CD4-positive, alpha-beta memory T cell (primary cell): ENCODE measurements at regions not wholly inside any gene's neighbourhood (a gene's known extent, or its start where the extent isn't known, plus 50 kb on each side); places are given as distances from the start of the nearest gene placed in this dataset.

ENCODE experiments used
- CTCF ChIA-PET: fragments of 350-600 bp; sonication (Branson Sonifier 250); formaldehyde crosslinking; loops from one replicate; lab custom pipeline; 2021; ENCODE audit warnings: inconsistent platforms; ENCODE audit not compliant: partially characterized antibody; lab: Charles Lee
- POLR2A ChIA-PET: fragments of 350-600 bp; sonication (Branson Sonifier 250); formaldehyde crosslinking; loops from one replicate; lab custom pipeline; 2021; ENCODE audit not compliant: partially characterized antibody; lab: Charles Lee
- DNase-seq, 5 donors: peaks; one replicate each; pipeline versions ENCODE4 v3.0.0 to v3.0.0-alpha.2; 2020 to 2022; ENCODE audit warnings: mixed read lengths in 1 of 5
- H3K27ac ChIP-seq: one replicate; pipeline ENCODE4 v1.7.0; 2013; ENCODE audit warnings: low read depth, low read length
- H3K27me3 ChIP-seq: 2 replicates; pipeline ENCODE4 v1.7.0; 2013; ENCODE audit warnings: mild to moderate bottlenecking, low read length, moderate library complexity; ENCODE audit not compliant: insufficient read depth
- H3K36me3 ChIP-seq: 2 replicates; pipeline ENCODE4 v1.7.0; 2013; ENCODE audit warnings: mild to moderate bottlenecking, low read length, moderate library complexity; ENCODE audit not compliant: insufficient read depth
- H3K4me1 ChIP-seq: 2 replicates; pipeline ENCODE4 v1.7.0; 2013; ENCODE audit warnings: mild to moderate bottlenecking, low read length, moderate library complexity; ENCODE audit not compliant: insufficient read depth
- H3K4me3 ChIP-seq, 2 donors: one replicate each; pipeline ENCODE4 v1.7.0; 2013; ENCODE audit warnings: low read length in 2 of 2, mild to moderate bottlenecking in 1 of 2
- H3K9me3 ChIP-seq, 2 donors: one replicate each; pipeline ENCODE4 v1.7.0; 2013; ENCODE audit warnings: low read length in 2 of 2, control low read depth in 1 of 2; ENCODE audit not compliant: control insufficient read depth in 1 of 2
- H3K27ac Mint-ChIP-seq, 7 donors: one replicate each; pipeline ENCODE4 v1.8.0; 2020 to 2021; ENCODE audit warnings: mixed read lengths in 7 of 7, mild to moderate bottlenecking in 6 of 7, inconsistent platforms in 3 of 7, moderate library complexity in 3 of 7
- H3K27me3 Mint-ChIP-seq, 2 donors: one replicate each; pipeline ENCODE4 v1.8.0; 2020 to 2021; ENCODE audit warnings: mixed read lengths in 2 of 2
- H3K36me3 Mint-ChIP-seq, 2 donors: one replicate each; pipeline ENCODE4 v1.8.0; 2020 to 2021; ENCODE audit warnings: mixed read lengths in 2 of 2, inconsistent platforms in 1 of 2, mild to moderate bottlenecking in 1 of 2
- H3K4me1 Mint-ChIP-seq, 4 donors: one replicate each; pipeline ENCODE4 v1.8.0; 2020 to 2021; ENCODE audit warnings: mixed read lengths in 4 of 4, mild to moderate bottlenecking in 1 of 4
- H3K4me3 Mint-ChIP-seq, 8 donors: one replicate each; pipeline ENCODE4 v1.8.0; 2020 to 2021; ENCODE audit warnings: mixed read lengths in 8 of 8, mild to moderate bottlenecking in 7 of 8, moderate library complexity in 6 of 8, inconsistent platforms in 3 of 8
- H3K9me3 Mint-ChIP-seq, 8 donors: one replicate each; pipeline ENCODE4 v1.8.0; 2020 to 2021; ENCODE audit warnings: mixed read lengths in 8 of 8, mild to moderate bottlenecking in 5 of 8, inconsistent platforms in 3 of 8, moderate library complexity in 1 of 8
- intact Hi-C: fragments of 100-400 bp; cut with micrococcal nuclease; formaldehyde crosslinking; loops from one replicate; pipeline ENCODE4 v1.15.1; 2023

GRCh38 chr20:10754824-10755223 lies 81.0 kb upstream of the JAG1 start:
- Mint-ChIP-seq H3K4me1 (no peaks in the 10 kb centered on the region), H3K27me3 (peaks cover 3 to 10% of the 10 kb centered on the region in 2 donors), H3K9me3 (peaks cover 0 to 2% (median 0%) of the 10 kb centered on the region in 8 donors), H3K4me3 (no peak overlapping the region), H3K27ac (no peak overlapping the region), H3K36me3 (no peaks in the 10 kb centered on the region)
- Histone ChIP-seq H3K4me3 (no peak overlapping the region), H3K4me1 (no peaks in the 10 kb centered on the region), H3K27ac (no peak overlapping the region), H3K36me3 (no peaks in the 10 kb centered on the region), H3K9me3 (no peaks in the 10 kb centered on the region), H3K27me3 (no peaks in the 10 kb centered on the region)
- no peak for DNase-seq
- CTCF ChIA-PET: no interaction called here
- POLR2A ChIA-PET: no interaction called here
- intact Hi-C loops: no loop called here

DNA sequence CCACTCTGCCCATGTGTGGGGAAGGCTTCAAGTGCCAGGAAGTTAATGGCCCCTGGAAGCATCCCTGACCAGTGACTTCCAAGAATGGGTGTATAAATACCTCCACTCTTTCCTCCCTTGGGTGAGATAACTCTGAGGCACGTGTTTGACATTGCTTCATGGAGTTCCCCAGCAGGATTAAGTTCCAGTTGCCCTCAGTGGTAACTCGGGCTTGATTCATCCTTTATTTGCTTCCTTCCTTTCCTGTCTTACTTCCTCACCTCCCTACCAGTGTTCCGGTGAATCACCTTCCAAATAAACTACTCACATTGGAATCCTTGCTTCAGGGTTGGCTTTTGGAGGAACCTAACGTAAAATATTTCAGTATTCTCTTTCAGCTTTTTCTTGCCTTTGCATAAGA lies 84.6 kb upstream of the JAG1 start:
- H3K9me3 Mint-ChIP-seq: peaks cover 0 to 2% (median 0%) of the 10 kb centered on the region in 8 donors
- no peak overlapping the region for H3K27ac Mint-ChIP-seq
- Histone ChIP-seq H3K4me3 (no peak overlapping the region), H3K36me3 (no peaks in the 10 kb centered on the region), H3K4me1 (no peaks in the 10 kb centered on the region), H3K27me3 (no peaks in the 10 kb centered on the region), H3K9me3 (no peaks in the 10 kb centered on the region), H3K27ac (no peak overlapping the region)
- no peaks in the 10 kb centered on the region for H3K4me1 Mint-ChIP-seq
- H3K4me3 Mint-ChIP-seq: no peak overlapping the region
- H3K27me3 Mint-ChIP-seq: peaks cover 3 to 8% of the 10 kb centered on the region in 2 donors
- ChIA-PET POLR2A (no interaction called here), CTCF (no interaction called here)
- no peak for DNase-seq
- intact Hi-C loops: no loop called here
- no peaks in the 10 kb centered on the region for H3K36me3 Mint-ChIP-seq

DNA sequence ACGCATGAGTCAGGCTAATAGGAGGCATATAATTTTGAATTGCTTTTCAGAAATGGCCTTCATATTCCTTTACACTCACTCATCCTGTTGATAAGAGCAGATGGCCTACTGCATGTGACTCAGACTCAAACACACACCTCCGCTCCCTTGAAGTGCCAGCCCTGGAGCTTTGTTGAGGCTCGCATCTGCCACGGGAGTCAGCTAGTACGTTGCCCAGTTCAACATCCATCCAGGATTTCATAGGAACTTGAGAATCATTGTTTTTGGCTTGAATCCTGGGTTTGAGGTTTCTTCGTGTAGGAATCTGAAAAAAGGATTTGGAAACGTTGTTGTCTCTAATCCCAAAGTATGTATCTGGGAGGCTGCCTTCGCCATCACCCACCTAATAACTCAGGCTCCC lies 87.4 kb upstream of the JAG1 start:
- Mint-ChIP-seq H3K4me3 (no peak overlapping the region), H3K9me3 (peaks cover 0 to 5% (median 0%) of the 10 kb centered on the region in 8 donors), H3K36me3 (no peaks in the 10 kb centered on the region), H3K4me1 (no peaks in the 10 kb centered on the region), H3K27me3 (peaks cover 4 to 6% of the 10 kb centered on the region in 2 donors), H3K27ac (no peak overlapping the region)
- Histone ChIP-seq H3K4me1 (no peaks in the 10 kb centered on the region), H3K4me3 (no peak overlapping the region), H3K27ac (no peak overlapping the region), H3K27me3 (no peaks in the 10 kb centered on the region), H3K36me3 (no peaks in the 10 kb centered on the region), H3K9me3 (no peaks in the 10 kb centered on the region)
- intact Hi-C loops: no loop called here
- CTCF ChIA-PET: no interaction called here
- no peak for DNase-seq
- POLR2A ChIA-PET: no interaction called here

GRCh38 chr20:10761786-10762185 lies 88.0 kb upstream of the JAG1 start:
- H3K4me3 Mint-ChIP-seq: no peak overlapping the region
- Histone ChIP-seq H3K9me3 (no peaks in the 10 kb centered on the region), H3K27me3 (no peaks in the 10 kb centered on the region), H3K36me3 (no peaks in the 10 kb centered on the region), H3K4me3 (no peak overlapping the region), H3K4me1 (no peaks in the 10 kb centered on the region), H3K27ac (no peak overlapping the region)
- ChIA-PET CTCF (no interaction called here), POLR2A (no interaction called here)
- DNase-seq: no peak
- peaks cover 4 to 6% of the 10 kb centered on the region in 2 donors for H3K27me3 Mint-ChIP-seq
- no peaks in the 10 kb centered on the region for H3K4me1 Mint-ChIP-seq
- no peaks in the 10 kb centered on the region for H3K36me3 Mint-ChIP-seq
- no peak overlapping the region for H3K27ac Mint-ChIP-seq
- peaks cover 0 to 6% (median 0%) of the 10 kb centered on the region in 8 donors for H3K9me3 Mint-ChIP-seq
- intact Hi-C loops: no loop called here

GRCh38 chr20:10762216-10762615 lies 88.4 kb upstream of the JAG1 start:
- Mint-ChIP-seq H3K9me3 (peaks cover 0 to 6% (median 0%) of the 10 kb centered on the region in 8 donors), H3K36me3 (no peaks in the 10 kb centered on the region), H3K27ac (no peak overlapping the region), H3K4me1 (no peaks in the 10 kb centered on the region), H3K4me3 (no peak overlapping the region), H3K27me3 (peaks cover 4 to 6% of the 10 kb centered on the region in 2 donors)
- ChIA-PET POLR2A (no interaction called here), CTCF (no interaction called here)
- intact Hi-C loops: no loop called here
- DNase-seq: no peak
- Histone ChIP-seq H3K4me1 (no peaks in the 10 kb centered on the region), H3K27ac (no peak overlapping the region), H3K9me3 (no peaks in the 10 kb centered on the region), H3K36me3 (no peaks in the 10 kb centered on the region), H3K4me3 (no peak overlapping the region), H3K27me3 (no peaks in the 10 kb centered on the region)

DNA sequence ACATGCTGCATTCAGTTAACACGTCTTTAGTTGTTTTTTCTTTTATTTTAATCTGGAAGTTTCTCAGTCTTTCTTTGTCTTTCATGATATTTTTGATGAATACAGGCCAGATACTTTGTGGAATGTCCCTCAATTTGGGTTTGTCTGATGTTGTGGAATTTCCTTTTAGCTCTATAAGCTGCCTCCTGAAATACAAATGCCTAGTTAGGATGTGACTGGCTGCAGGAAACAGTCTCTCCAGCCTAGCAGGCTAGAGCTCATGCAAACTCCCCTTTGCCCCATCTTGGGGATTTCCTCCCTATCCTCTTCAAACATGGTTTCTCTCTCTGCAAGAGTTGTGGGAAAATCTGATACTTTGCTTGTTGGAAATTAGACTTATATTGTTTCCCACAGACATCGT lies 89.3 kb upstream of the JAG1 start:
- Mint-ChIP-seq H3K27ac (no peak overlapping the region), H3K4me1 (no peaks in the 10 kb centered on the region), H3K27me3 (peaks cover 1 to 6% of the 10 kb centered on the region in 2 donors), H3K4me3 (no peak overlapping the region), H3K36me3 (no peaks in the 10 kb centered on the region), H3K9me3 (peaks cover 0 to 6% (median 0%) of the 10 kb centered on the region in 8 donors)
- H3K9me3 ChIP-seq: no peaks in the 10 kb centered on the region
- no peak overlapping the region for H3K27ac ChIP-seq
- no peaks in the 10 kb centered on the region for H3K36me3 ChIP-seq
- H3K27me3 ChIP-seq: no peaks in the 10 kb centered on the region
- DNase-seq: no peak
- ChIA-PET POLR2A (no interaction called here), CTCF (no interaction called here)
- H3K4me3 ChIP-seq: no peak overlapping the region
- intact Hi-C loops: no loop called here
- H3K4me1 ChIP-seq: no peaks in the 10 kb centered on the region

GRCh38 chr20:10769700-10770099 lies 95.9 kb upstream of the JAG1 start:
- no peak overlapping the region for H3K27ac Mint-ChIP-seq
- DNase-seq: no peak
- Histone ChIP-seq H3K4me1 (no peaks in the 10 kb centered on the region), H3K9me3 (no peaks in the 10 kb centered on the region), H3K27ac (no peak overlapping the region), H3K27me3 (no peaks in the 10 kb centered on the region), H3K36me3 (no peaks in the 10 kb centered on the region), H3K4me3 (no peak overlapping the region)
- POLR2A ChIA-PET: no interaction called here
- H3K4me3 Mint-ChIP-seq: no peak overlapping the region
- no peaks in the 10 kb centered on the region for H3K4me1 Mint-ChIP-seq
- intact Hi-C loops: no loop called here
- H3K9me3 Mint-ChIP-seq: peaks cover 0 to 11% (median 0%) of the 10 kb centered on the region in 8 donors
- peaks cover 1 to 6% of the 10 kb centered on the region in 2 donors for H3K27me3 Mint-ChIP-seq
- no peaks in the 10 kb centered on the region for H3K36me3 Mint-ChIP-seq
- CTCF ChIA-PET: no interaction called here

DNA sequence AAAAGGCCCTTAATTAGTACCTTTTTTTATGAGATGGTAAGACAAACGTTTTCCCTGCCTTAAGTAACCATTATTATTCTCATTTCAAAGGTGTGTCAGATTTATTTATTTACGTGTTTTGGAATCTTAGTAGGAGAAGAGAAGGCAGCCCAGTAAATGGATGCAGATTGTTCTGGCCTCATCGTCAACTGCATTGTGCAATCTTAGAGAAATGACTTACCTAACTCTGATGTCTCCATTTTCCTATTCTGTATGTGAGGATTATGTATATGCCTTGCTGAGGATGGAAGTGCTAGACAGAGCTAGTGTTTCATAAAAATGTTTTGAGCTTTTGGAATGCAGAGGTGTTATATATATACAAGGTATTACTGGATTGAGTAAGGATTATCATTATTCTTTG lies 97.0 kb upstream of the JAG1 start:
- ChIA-PET CTCF (no interaction called here), POLR2A (no interaction called here)
- intact Hi-C loops: no loop called here
- Histone ChIP-seq H3K36me3 (no peaks in the 10 kb centered on the region), H3K4me3 (no peak overlapping the region), H3K27ac (no peak overlapping the region), H3K27me3 (no peaks in the 10 kb centered on the region), H3K9me3 (no peaks in the 10 kb centered on the region), H3K4me1 (no peaks in the 10 kb centered on the region)
- DNase-seq: no peak
- Mint-ChIP-seq H3K36me3 (no peaks in the 10 kb centered on the region), H3K27ac (no peak overlapping the region), H3K9me3 (peaks cover 0 to 10% (median 0%) of the 10 kb centered on the region in 8 donors), H3K4me3 (no peak overlapping the region), H3K4me1 (no peaks in the 10 kb centered on the region), H3K27me3 (peaks cover 1 to 4% of the 10 kb centered on the region in 2 donors)
